ENCODE measurements at regions not wholly inside any gene's neighbourhood (a gene's known extent, or its start where the extent isn't known, plus 50 kb on each side); places are given as distances from the start of the nearest gene placed in this dataset.
"Not testable (repeated sequence)": the region's sequence is repeated elsewhere in the genome, so short reads cannot be mapped to it uniquely, and the experiment has no call there.

GRCh38 chr16:59111280-59111679 lies 377.2 kb upstream of the GOT2 start:
- no peak for DNase-seq

- no peak for DNase-seq
Measured at GRCh38 chr16:59108374-59108773, 374.3 kb upstream of the GOT2 start.

GRCh38 chr16:59096682-59097081 lies 362.6 kb upstream of the GOT2 start:
- not testable (repeated sequence) for DNase-seq

GRCh38 chr16:59090541-59090940 lies 356.4 kb upstream of the GOT2 start:
- DNase-seq = no peak

GRCh38 chr16:59088431-59088830 lies 354.3 kb upstream of the GOT2 start:
- no peak for DNase-seq

- DNase-seq = no peak
Measured at GRCh38 chr16:59087641-59088040, 353.5 kb upstream of the GOT2 start.

- DNase-seq = no peak
Measured at GRCh38 chr16:59067205-59067604, 333.1 kb upstream of the GOT2 start.

- no peak for DNase-seq
Measured at GRCh38 chr16:59060207-59060606, 326.1 kb upstream of the GOT2 start.

- DNase-seq = no peak
Measured at GRCh38 chr16:59058250-59058649, 324.1 kb upstream of the GOT2 start.

- DNase-seq = no peak
Measured at GRCh38 chr16:59053911-59054310, 319.8 kb upstream of the GOT2 start.

- no peak for DNase-seq
Measured at GRCh38 chr16:59052231-59052630, 318.1 kb upstream of the GOT2 start.

- DNase-seq = no peak
Measured at GRCh38 chr16:59048876-59049275, 314.8 kb upstream of the GOT2 start.

- DNase-seq = no peak
Measured at GRCh38 chr16:59047114-59047513, 313.0 kb upstream of the GOT2 start.

- DNase-seq = no peak
Measured at GRCh38 chr16:59046335-59046734, 312.2 kb upstream of the GOT2 start.

- no peak for DNase-seq
Measured at GRCh38 chr16:59045501-59045900, 311.4 kb upstream of the GOT2 start.

- DNase-seq = no peak
Measured at GRCh38 chr16:59044616-59045015, 310.5 kb upstream of the GOT2 start.

- no peak for DNase-seq
Measured at GRCh38 chr16:59042301-59042700, 308.2 kb upstream of the GOT2 start.

- no peak for DNase-seq
Measured at GRCh38 chr16:59039066-59039720, 305.1 kb upstream of the GOT2 start.

- no peak for DNase-seq
Measured at GRCh38 chr16:59030923-59031485, 296.9 kb upstream of the GOT2 start.

GRCh38 chr16:59021751-59022150 lies 287.6 kb upstream of the GOT2 start:
- no peak for DNase-seq

GRCh38 chr16:59013930-59014329 lies 279.8 kb upstream of the GOT2 start:
- DNase-seq = no peak

GRCh38 chr16:58999762-59000161 lies 265.6 kb upstream of the GOT2 start:
- DNase-seq = no peak

GRCh38 chr16:58992755-58993154 lies 258.6 kb upstream of the GOT2 start:
- DNase-seq = not testable (repeated sequence)

- DNase-seq = not testable (repeated sequence)
Measured at GRCh38 chr16:58983181-58983965, 249.3 kb upstream of the GOT2 start.

All from DMS153 (cell line).